Heart right ventricle (tissue), 16 donors: ENCODE measurements at regions not wholly inside any gene's neighbourhood (a gene's known extent, or its start where the extent isn't known, plus 50 kb on each side); places are given as distances from the start of the nearest gene placed in this dataset.

Source experiments
- ATAC-seq, 8 donors: fragments of 200-7000 bp; cut with Tn5 transposase; one replicate each; pipeline ENCODE4 v1.9.1; 2020; ENCODE audit warnings: mild to moderate bottlenecking in 8 of 8, moderate library complexity in 8 of 8, moderate number of reproducible peaks in 1 of 8
- DNase-seq, 2 donors: peaks; one replicate each; pipeline ENCODE4 v3.0.0-alpha.2; 2020
- H3K27ac ChIP-seq, 10 donors: fragments of 200-600 bp; sonication (generic) in 2 of 10; one replicate each; pipeline versions ENCODE4 v1.5.0 to v1.8.0; 2020 to 2022; ENCODE audit warnings: mild to moderate bottlenecking in 3 of 10
- H3K27me3 ChIP-seq, 7 donors: fragments of 200-600 bp; one replicate each; pipeline ENCODE4 v1.8.0; 2021 to 2022; ENCODE audit warnings: mild to moderate bottlenecking in 2 of 7
- H3K36me3 ChIP-seq, 9 donors: fragments of 200-600 bp; sonication (generic) in 1 of 9; one replicate each; pipeline versions ENCODE4 v1.5.0 to v1.8.0; 2020 to 2022; ENCODE audit warnings: mild to moderate bottlenecking in 2 of 9
- H3K4me1 ChIP-seq, 9 donors: fragments of 200-600 bp; sonication (generic) in 1 of 9; one replicate each; pipeline versions ENCODE4 v1.5.0 to v1.8.0; 2020 to 2022; ENCODE audit warnings: mild to moderate bottlenecking in 4 of 9
- H3K4me3 ChIP-seq, 10 donors: fragments of 200-600 bp; sonication (generic) in 2 of 10; one replicate each; pipeline versions ENCODE4 v1.5.0 to v1.8.0; 2020 to 2022; ENCODE audit warnings: mild to moderate bottlenecking in 7 of 10, moderate library complexity in 2 of 10
- H3K9me3 ChIP-seq, 11 donors: fragments of 200-600 bp in 10 of 11; sonication (generic) in 2 of 11; one replicate each; pipeline versions ENCODE4 v1.5.0 to v1.8.0; 2013 to 2022; ENCODE audit warnings: mild to moderate bottlenecking in 2 of 11, control low read depth in 1 of 11, moderate library complexity in 1 of 11
- CTCF ChIP-seq, 9 donors: fragments of 200-600 bp; sonication (generic) in 2 of 9; IDR thresholded peaks; one replicate each; pipeline versions ENCODE4 v1.5.0 to v1.8.0; 2021 to 2022; ENCODE audit warnings: antibody characterized with exemption in 9 of 9, mild to moderate bottlenecking in 5 of 9, moderate library complexity in 1 of 9
- WGBS, 2 donors: extraction: QIAGEN DNeasy Blood & Tissue Kit; methylation state at CpG; one replicate each; pipeline ENCODE4 v1.1.7; 2013; ENCODE audit warnings: inconsistent platforms in 1 of 2; 5-methylcytosine and 5-hydroxymethylcytosine counted together
- intact Hi-C, 10 donors: fragments of 100-400 bp; cut with DNase I; formaldehyde crosslinking; loops; one replicate each; pipeline versions ENCODE4 v1.11.1 to v1.14.2; 2022
- donor health status: Arrhythmogenic right ventricular cardiomyopathy.
- donor health status: ischemic (EF 13 %, LVEDD 7.1; RV severe dilation, severe dysfunction).
- donor health status: healthy with polysubstance abuse.
- donor health status: DM: no; HTN: yes; CAD: no.
- donor health status: DM: no; HTN: no; CAD: no.
- donor health status: ischemic (EF 25% LVEDD 6.9; RV normal size, moderate dysfunction).
- donor health status: ischemic (EF 25% LVEDD 5.7; RV mildly dilated, moderate dysfunction).
- donor health status: healthy.
- donor health status: DM: yes; HTN: yes; CAD: no.
- donor health status: Ischemic cardiomyopathy.
- donor health status: ischemic (EF 35%, LVEDD 5.7; RV mildly dilated, moderate dysfunction).
- donor health status: nonischemic (EF 11% LVEDD 7.7; RV severe dilation, severe dysfunction).
- donor health status: DM: yes; HTN: yes; CAD: no.
- donor health status: PGD.
- donor health status: ischemic (EF 29% LVEDD 5.4; RV normal size, mild dysfunction).
- donor health status: nonischemic (EF 23%, LVEDD 6.1; RV moderate dilation, normal function).

GRCh38 chr4:45745741-45746140 is 378.1 kb downstream of the GABRG1 start:
- intact Hi-C loops: no loop called here
- TF ChIP-seq CTCF (IDR thresholded peaks at IDR 0.05): no peak

GRCh38 chr4:45741897-45742296 is 382.0 kb downstream of the GABRG1 start:
- no peaks in the 10 kb centered on the region for H3K4me1 ChIP-seq
- 48 to 50% methylated on average over 1 of the region's 1 CpG for WGBS, 2 donors
- no peaks in the 10 kb centered on the region for H3K36me3 ChIP-seq
- no peaks in the 10 kb centered on the region for H3K27me3 ChIP-seq
- intact Hi-C loops: no loop called here
- DNase-seq (no peak), ATAC-seq (no peak)
- TF ChIP-seq CTCF (IDR thresholded peaks at IDR 0.05): peak in 1 of 9 donors; percentile 10
- peaks cover 0 to 37% (median 17%) of the 10 kb centered on the region in 11 donors for H3K9me3 ChIP-seq
- no peak overlapping the region for H3K4me3 ChIP-seq
- no peak overlapping the region for H3K27ac ChIP-seq

More at GRCh38 chr4:45745741-45746140, 378.1 kb downstream of the GABRG1 start:
- DNase-seq (no peak), ATAC-seq (no peak)
- Histone ChIP-seq H3K4me3 (no peak overlapping the region), H3K27ac (no peak overlapping the region), H3K4me1 (no peaks in the 10 kb centered on the region), H3K27me3 (no peaks in the 10 kb centered on the region), H3K9me3 (peaks cover 0 to 21% (median 9%) of the 10 kb centered on the region in 11 donors), H3K36me3 (no peaks in the 10 kb centered on the region)
- WGBS, 2 donors: 83 to 89% methylated on average over 3 of the region's 3 CpGs

GRCh38 chr4:45732161-45732560 is 391.7 kb downstream of the GABRG1 start:
- Histone ChIP-seq H3K27ac (no peak overlapping the region), H3K4me1 (no peaks in the 10 kb centered on the region), H3K9me3 (no peaks in the 10 kb centered on the region), H3K27me3 (no peaks in the 10 kb centered on the region), H3K4me3 (no peak overlapping the region), H3K36me3 (no peaks in the 10 kb centered on the region)
- intact Hi-C loops: no loop called here
- 81 to 88% methylated on average over 1 of the region's 1 CpG for WGBS, 2 donors
- ATAC-seq: no peak
- DNase-seq: no peak
- no peak for TF ChIP-seq CTCF (IDR thresholded peaks at IDR 0.05)

- H3K9me3 ChIP-seq: peaks cover 0 to 22% (median 0%) of the 10 kb centered on the region in 11 donors
- H3K27ac ChIP-seq: no peak overlapping the region
- no peaks in the 10 kb centered on the region for H3K4me1 ChIP-seq
- intact Hi-C loops: no loop called here
- DNase-seq (no peak), ATAC-seq (no peak)
- no peaks in the 10 kb centered on the region for H3K36me3 ChIP-seq
- no peaks in the 10 kb centered on the region for H3K27me3 ChIP-seq
- WGBS, 2 donors: 74 to 86% methylated on average over 3 of the region's 3 CpGs
- H3K4me3 ChIP-seq: no peak overlapping the region
- TF ChIP-seq CTCF (IDR thresholded peaks at IDR 0.05): no peak
Observed at GRCh38 chr4:45716093-45716492, 407.8 kb downstream of the GABRG1 start.
